IPS-18a (cell line): ENCODE measurements at regions not wholly inside any gene's neighbourhood (a gene's known extent, or its start where the extent isn't known, plus 50 kb on each side); places are given as distances from the start of the nearest gene placed in this dataset.

Source experiments
- H3K27ac ChIP-seq: one replicate; pipeline ENCODE4 v1.5.1; 2013; ENCODE audit warnings: low read length
- H3K27me3 ChIP-seq: one replicate; pipeline ENCODE4 v1.6.1; 2013; ENCODE audit warnings: mild to moderate bottlenecking, low read length; ENCODE audit not compliant: control insufficient read depth, insufficient read depth
- H3K36me3 ChIP-seq: one replicate; pipeline ENCODE4 v1.6.1; 2013; ENCODE audit warnings: low read depth, low read length; ENCODE audit not compliant: control insufficient read depth
- H3K4me1 ChIP-seq: one replicate; pipeline ENCODE4 v1.6.1; 2013; ENCODE audit warnings: low read depth, low read length; ENCODE audit not compliant: control insufficient read depth
- H3K4me3 ChIP-seq: one replicate; pipeline ENCODE4 v1.5.1; 2013; ENCODE audit warnings: low read length
- H3K9ac ChIP-seq: one replicate; pipeline ENCODE4 v1.6.1; 2013; ENCODE audit warnings: mild to moderate bottlenecking, low read length, moderate library complexity
- H3K9me3 ChIP-seq: one replicate; pipeline ENCODE4 v1.6.1; 2013; ENCODE audit warnings: low read depth, low read length; ENCODE audit not compliant: control insufficient read depth

DNA sequence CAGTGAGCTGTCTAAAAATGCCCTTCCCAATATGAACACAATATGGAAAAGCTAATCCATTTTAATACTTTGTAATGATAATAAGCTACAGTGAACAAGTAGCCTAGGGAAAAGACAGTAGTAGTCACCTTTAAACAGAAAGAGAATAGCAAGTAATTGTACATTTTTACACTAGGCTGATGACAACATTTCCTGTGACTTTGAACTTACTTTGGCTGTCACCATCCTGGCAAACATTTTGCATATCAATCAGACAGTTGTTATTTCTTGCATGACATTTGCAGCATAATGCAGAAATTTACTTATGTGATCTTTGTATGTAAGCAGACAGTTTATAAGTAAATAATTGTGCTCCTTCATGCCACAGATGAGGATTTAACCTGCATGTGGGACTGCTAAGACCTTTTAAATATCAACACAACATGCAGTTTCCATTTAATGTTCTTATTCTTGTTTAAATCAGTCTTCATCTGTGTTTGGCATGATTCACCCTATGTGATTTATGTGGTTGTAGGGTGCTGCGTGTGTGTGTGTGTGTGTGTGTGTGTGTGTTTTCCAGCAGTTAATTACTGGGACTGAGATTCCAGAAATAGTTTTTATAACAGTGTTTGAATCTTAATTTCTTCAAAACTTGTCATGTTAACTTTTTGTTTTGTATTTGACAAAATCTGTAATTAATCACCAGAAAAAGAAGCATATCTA, 997.1 kb upstream of the ARRDC3 start:
- Histone ChIP-seq H3K4me1 (peaks cover 5% of the 10 kb centered on the region), H3K27me3 (no peaks in the 10 kb centered on the region), H3K9me3 (no peaks in the 10 kb centered on the region), H3K9ac (no peak overlapping the region), H3K4me3 (no peak overlapping the region), H3K27ac (no peak overlapping the region), H3K36me3 (no peaks in the 10 kb centered on the region)

GRCh38 chr5:92378966-92379611, 996.0 kb upstream of the ARRDC3 start:
- peaks cover 5% of the 10 kb centered on the region for H3K4me1 ChIP-seq
- H3K9ac ChIP-seq = no peak overlapping the region
- H3K27ac ChIP-seq = no peak overlapping the region
- H3K36me3 ChIP-seq = no peaks in the 10 kb centered on the region
- no peaks in the 10 kb centered on the region for H3K27me3 ChIP-seq
- H3K4me3 ChIP-seq = no peak overlapping the region
- no peaks in the 10 kb centered on the region for H3K9me3 ChIP-seq

GRCh38 chr5:92374859-92375258, 991.7 kb upstream of the ARRDC3 start:
- no peak overlapping the region for H3K27ac ChIP-seq
- no peaks in the 10 kb centered on the region for H3K36me3 ChIP-seq
- H3K4me1 ChIP-seq = peaks cover 3% of the 10 kb centered on the region
- no peak overlapping the region for H3K9ac ChIP-seq
- H3K27me3 ChIP-seq = no peaks in the 10 kb centered on the region
- no peaks in the 10 kb centered on the region for H3K9me3 ChIP-seq
- no peak overlapping the region for H3K4me3 ChIP-seq

DNA sequence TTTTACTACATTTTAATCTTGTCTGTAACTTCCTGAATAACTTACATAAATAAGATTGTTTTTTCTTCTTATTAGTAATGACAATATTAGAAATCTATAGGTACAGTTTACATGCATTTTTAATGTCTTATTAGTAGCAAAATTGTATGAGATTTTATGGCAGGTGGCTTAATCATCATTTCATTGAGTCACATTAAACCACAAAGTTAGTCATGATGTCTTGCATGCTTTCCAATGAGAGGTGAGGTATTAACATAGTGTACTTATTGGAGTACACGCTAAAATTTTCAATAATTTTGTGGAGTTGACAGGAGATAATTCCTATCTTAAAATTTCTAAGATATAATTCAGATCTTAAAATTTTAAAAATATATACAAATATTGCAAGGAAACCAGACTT, 989.6 kb upstream of the ARRDC3 start:
- H3K27ac ChIP-seq = no peak overlapping the region

GRCh38 chr5:92371889-92372235, 988.7 kb upstream of the ARRDC3 start:
- H3K36me3 ChIP-seq = no peaks in the 10 kb centered on the region
- H3K27me3 ChIP-seq = no peaks in the 10 kb centered on the region

More for the DNA sequence above, 989.6 kb upstream of the ARRDC3 start:
- no peak overlapping the region for H3K4me3 ChIP-seq
- H3K9me3 ChIP-seq = no peaks in the 10 kb centered on the region
- H3K9ac ChIP-seq = no peak overlapping the region
- H3K4me1 ChIP-seq = peaks cover 3% of the 10 kb centered on the region
- no peaks in the 10 kb centered on the region for H3K27me3 ChIP-seq
- no peaks in the 10 kb centered on the region for H3K36me3 ChIP-seq

DNA sequence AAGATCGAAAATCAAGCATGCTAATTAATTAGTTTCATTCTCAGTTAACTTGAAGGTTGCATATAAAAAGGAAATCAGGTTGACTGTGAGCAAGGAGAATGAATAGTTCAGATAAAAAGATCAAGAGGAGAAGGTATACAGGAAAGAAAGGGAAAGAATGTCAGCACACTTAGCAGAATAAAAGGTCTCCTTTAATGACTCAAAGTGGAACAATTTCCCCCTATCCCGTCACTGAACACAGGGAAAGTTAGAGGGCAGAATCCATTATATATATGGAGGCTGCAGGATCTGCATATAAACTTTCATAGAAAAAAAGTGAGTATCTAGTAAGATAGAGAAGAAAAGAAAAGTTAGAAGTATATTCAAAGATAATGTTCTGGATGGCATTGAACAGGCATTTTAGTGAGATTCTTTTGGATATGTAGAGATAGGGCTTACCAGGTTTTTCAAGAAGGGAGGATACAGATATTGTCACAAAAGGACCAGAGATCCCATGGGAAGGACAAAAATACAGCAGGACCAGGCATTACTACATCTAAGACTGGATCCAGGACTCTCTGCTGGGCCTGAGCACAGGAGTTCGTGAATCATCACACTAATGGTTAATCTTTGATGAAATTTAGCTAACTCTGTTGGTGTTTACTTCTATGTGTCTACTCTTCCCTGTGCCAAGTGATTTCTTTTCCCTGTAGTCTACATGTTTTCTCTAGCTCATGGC, 988.2 kb upstream of the ARRDC3 start:
- no peaks in the 10 kb centered on the region for H3K9me3 ChIP-seq
- H3K4me1 ChIP-seq = peaks cover 3% of the 10 kb centered on the region
- no peak overlapping the region for H3K9ac ChIP-seq
- H3K27me3 ChIP-seq = no peaks in the 10 kb centered on the region
- no peak overlapping the region for H3K4me3 ChIP-seq
- H3K27ac ChIP-seq = no peak overlapping the region
- no peaks in the 10 kb centered on the region for H3K36me3 ChIP-seq

More at GRCh38 chr5:92371889-92372235, 988.7 kb upstream of the ARRDC3 start:
- no peak overlapping the region for H3K9ac ChIP-seq
- peaks cover 3% of the 10 kb centered on the region for H3K4me1 ChIP-seq
- H3K9me3 ChIP-seq = no peaks in the 10 kb centered on the region
- H3K27ac ChIP-seq = no peak overlapping the region
- no peak overlapping the region for H3K4me3 ChIP-seq

DNA sequence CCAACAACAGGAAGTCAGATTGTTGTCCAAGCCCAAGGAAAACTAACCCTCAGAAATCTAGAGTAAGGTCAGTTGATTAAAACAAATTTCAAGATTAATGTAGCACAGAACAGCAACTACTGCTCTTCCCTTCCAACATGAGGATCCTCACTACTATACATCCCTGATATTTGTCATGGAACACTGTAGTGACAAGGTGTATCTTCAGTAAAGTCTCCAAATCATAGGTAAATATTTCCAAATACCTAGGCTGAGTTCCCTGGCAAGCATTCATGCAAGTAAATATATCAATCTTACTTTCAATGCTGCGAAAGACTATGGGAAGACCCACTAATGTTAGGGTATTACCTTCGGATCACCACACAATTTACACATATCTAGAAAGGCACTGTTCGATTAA, 986.9 kb upstream of the ARRDC3 start:
- H3K36me3 ChIP-seq = no peaks in the 10 kb centered on the region
- H3K9me3 ChIP-seq = no peaks in the 10 kb centered on the region
- H3K4me3 ChIP-seq = no peak overlapping the region
- no peak overlapping the region for H3K9ac ChIP-seq
- H3K27me3 ChIP-seq = no peaks in the 10 kb centered on the region
- no peak overlapping the region for H3K27ac ChIP-seq
- H3K4me1 ChIP-seq = peaks cover 3% of the 10 kb centered on the region

DNA sequence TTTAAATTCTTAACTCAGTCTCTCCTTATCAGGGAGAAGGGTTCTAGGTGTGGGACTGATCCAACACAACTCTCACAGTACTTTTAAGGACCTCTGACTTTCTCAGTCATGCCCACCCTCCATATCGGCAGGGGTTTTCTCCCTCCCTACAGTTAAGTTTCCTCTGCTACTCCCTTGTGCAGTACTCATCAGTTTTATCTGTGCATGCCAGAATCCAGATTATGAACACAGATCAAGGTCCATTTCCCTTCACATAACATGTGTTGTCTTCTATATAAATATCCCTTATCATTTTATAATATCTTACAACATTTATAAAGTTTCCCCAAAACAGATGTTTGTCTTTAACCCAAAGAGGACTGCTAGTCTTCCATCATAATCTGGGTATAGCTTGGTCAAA, 986.5 kb upstream of the ARRDC3 start:
- H3K4me1 ChIP-seq = peaks cover 3% of the 10 kb centered on the region
- H3K9me3 ChIP-seq = no peaks in the 10 kb centered on the region
- H3K27me3 ChIP-seq = no peaks in the 10 kb centered on the region
- H3K36me3 ChIP-seq = no peaks in the 10 kb centered on the region
- H3K4me3 ChIP-seq = no peak overlapping the region
- no peak overlapping the region for H3K9ac ChIP-seq
- H3K27ac ChIP-seq = no peak overlapping the region

DNA sequence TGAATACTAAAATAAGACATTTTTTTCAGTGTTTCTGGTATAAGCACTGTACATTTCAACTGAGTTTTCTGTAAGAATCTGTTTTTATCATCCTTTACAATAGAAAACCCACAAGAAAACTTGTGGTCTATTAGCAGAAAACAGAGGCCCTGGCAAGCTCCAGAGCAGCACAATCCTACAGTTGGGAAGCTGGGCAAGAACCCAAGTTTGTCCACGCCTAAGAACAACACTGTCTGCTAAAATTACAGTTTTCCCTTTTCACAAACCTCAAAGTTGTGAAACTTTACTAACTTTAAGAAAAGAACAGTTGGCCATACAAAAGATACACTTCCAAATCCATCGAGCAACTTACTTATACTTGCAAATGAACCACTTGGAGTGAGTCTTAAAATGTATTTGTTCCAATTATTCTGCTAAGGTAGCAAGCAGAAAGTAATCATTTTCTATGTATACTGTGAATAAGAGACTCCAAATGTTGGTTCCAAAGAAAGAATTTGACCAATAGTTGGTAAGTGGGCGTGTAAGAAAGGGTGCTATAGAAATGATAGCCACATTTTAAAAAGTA, 982.0 kb upstream of the ARRDC3 start:
- Histone ChIP-seq H3K9me3 (no peaks in the 10 kb centered on the region), H3K27ac (no peak overlapping the region), H3K9ac (no peak overlapping the region), H3K27me3 (no peaks in the 10 kb centered on the region), H3K4me1 (no peaks in the 10 kb centered on the region), H3K4me3 (no peak overlapping the region), H3K36me3 (no peaks in the 10 kb centered on the region)

DNA sequence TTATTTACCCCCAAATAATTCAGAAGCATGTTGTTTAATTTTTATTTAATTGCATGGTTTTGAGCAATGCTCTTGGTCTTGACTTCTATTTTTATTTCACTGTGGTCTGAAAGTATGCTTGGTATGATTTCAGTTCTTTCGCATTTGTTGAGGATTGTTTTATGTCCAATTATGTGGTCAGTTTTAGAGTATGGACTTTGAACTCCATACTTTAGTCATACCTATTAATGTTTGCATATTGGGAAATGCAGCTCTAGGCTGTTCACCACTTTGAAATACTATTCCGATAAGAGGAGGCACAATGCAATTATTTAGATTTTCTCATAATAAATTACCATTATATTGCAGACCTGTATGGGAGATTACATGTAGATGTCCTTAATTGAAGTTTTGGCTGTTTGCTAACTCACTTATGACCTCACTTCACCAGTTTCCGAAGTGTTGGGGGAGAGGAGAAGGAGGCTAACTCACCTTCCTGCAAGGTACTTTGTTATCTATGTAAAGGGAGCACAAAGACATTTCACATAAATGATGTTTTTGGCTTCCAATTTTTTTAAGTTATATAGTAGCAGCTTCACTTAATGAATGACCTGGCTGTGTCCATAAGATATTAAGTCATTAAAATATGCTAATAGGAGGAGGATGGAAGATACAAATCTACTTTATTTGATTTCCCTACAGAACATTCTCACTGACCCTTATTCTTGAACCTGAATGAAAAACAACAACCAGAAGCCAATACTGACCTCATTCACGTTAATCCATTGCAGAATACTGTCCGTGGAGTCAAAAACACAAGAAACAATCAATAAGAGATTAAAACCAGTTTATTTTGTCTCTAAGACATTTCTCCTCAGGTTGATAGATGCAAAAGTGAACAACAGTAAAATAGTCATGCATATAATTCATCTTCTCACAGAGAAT, 970.3 kb upstream of the ARRDC3 start:
- Histone ChIP-seq H3K9ac (no peak overlapping the region), H3K36me3 (no peaks in the 10 kb centered on the region), H3K9me3 (no peaks in the 10 kb centered on the region), H3K27me3 (no peaks in the 10 kb centered on the region), H3K27ac (no peak overlapping the region), H3K4me1 (no peaks in the 10 kb centered on the region), H3K4me3 (no peak overlapping the region)

DNA sequence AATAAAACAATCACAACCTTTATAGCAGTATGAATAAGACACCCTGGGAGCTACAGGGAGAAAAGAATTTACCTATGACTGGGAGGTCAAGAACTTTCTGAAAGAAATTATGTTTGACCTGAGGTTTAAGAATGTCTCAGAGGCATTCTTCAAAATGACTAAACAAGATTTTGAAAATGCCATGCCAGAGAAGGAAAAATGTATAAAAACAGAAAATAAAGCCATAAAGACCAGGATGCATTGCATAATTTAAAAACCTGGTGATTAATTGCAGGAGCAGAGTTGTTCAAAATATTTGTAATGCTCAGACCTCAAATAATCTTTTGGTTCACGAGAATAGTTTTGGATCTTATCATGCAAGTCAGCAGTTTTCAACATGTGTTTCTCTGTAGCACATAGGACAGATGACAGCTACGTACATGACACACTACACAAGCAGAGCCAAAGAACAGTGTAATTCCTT, 954.7 kb upstream of the ARRDC3 start:
- H3K9me3 ChIP-seq = no peaks in the 10 kb centered on the region
- no peak overlapping the region for H3K9ac ChIP-seq
- H3K4me3 ChIP-seq = no peak overlapping the region
- H3K4me1 ChIP-seq = no peaks in the 10 kb centered on the region
- no peak overlapping the region for H3K27ac ChIP-seq
- no peaks in the 10 kb centered on the region for H3K36me3 ChIP-seq
- no peaks in the 10 kb centered on the region for H3K27me3 ChIP-seq
